Neural cell (in vitro differentiated cells): ENCODE measurements at regions not wholly inside any gene's neighbourhood (a gene's known extent, or its start where the extent isn't known, plus 50 kb on each side); places are given as distances from the start of the nearest gene placed in this dataset.

Source experiments
- EZH2 ChIP-seq: fragments of 200-600, 300-800 bp; shearing (Covaris generic), sonication (generic); IDR thresholded peaks from 2 replicates; pipeline ENCODE4 v1.6.1; 2014; ENCODE audit warnings: antibody characterized with exemption, low read length, borderline replicate concordance, mild to moderate bottlenecking; ENCODE audit not compliant: insufficient read depth, poor library complexity, severe bottlenecking
- RAD21 ChIP-seq: fragments of 450-650 bp; conservative IDR thresholded peaks from 2 replicates; pipeline ENCODE4 v1.6.1; 2014; ENCODE audit warnings: antibody characterized with exemption, mild to moderate bottlenecking, moderate library complexity
- TF ChIP-seq, protein P1 (sequence below): IDR thresholded peaks from 2 replicates; pipeline ENCODE4 v1.6.1; 2012; ENCODE audit warnings: borderline replicate concordance
- TF ChIP-seq, protein P2 (sequence below): fragments of 450-650 bp; IDR thresholded peaks from 2 replicates; pipeline ENCODE4 v1.5.1; 2014; ENCODE audit warnings: antibody characterized with exemption, mild to moderate bottlenecking, moderate library complexity; ENCODE audit not compliant: poor library complexity, severe bottlenecking

DNA sequence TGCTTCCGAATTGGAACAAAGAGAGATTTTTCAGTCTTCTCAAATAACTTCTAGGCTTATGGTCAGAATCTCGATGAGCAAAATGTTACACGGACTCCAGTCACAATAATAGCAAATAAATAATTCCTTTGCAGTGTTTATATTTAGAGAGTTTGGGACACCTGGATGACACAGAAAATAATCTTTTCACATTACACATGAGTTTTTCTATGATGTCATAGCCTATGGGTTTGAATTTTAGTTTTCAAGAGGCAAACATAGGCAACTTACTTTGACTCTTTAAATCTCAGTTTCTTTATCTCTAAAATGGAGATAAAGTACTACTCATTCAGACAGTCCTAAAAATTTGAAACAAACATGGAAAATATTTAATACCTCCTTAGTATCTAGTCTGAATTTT, 372.0 kb downstream of the HAPSTR1 start:
- TF ChIP-seq, protein P1, sequence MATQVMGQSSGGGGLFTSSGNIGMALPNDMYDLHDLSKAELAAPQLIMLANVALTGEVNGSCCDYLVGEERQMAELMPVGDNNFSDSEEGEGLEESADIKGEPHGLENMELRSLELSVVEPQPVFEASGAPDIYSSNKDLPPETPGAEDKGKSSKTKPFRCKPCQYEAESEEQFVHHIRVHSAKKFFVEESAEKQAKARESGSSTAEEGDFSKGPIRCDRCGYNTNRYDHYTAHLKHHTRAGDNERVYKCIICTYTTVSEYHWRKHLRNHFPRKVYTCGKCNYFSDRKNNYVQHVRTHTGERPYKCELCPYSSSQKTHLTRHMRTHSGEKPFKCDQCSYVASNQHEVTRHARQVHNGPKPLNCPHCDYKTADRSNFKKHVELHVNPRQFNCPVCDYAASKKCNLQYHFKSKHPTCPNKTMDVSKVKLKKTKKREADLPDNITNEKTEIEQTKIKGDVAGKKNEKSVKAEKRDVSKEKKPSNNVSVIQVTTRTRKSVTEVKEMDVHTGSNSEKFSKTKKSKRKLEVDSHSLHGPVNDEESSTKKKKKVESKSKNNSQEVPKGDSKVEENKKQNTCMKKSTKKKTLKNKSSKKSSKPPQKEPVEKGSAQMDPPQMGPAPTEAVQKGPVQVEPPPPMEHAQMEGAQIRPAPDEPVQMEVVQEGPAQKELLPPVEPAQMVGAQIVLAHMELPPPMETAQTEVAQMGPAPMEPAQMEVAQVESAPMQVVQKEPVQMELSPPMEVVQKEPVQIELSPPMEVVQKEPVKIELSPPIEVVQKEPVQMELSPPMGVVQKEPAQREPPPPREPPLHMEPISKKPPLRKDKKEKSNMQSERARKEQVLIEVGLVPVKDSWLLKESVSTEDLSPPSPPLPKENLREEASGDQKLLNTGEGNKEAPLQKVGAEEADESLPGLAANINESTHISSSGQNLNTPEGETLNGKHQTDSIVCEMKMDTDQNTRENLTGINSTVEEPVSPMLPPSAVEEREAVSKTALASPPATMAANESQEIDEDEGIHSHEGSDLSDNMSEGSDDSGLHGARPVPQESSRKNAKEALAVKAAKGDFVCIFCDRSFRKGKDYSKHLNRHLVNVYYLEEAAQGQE, result no peak
- TF ChIP-seq, protein P2, sequence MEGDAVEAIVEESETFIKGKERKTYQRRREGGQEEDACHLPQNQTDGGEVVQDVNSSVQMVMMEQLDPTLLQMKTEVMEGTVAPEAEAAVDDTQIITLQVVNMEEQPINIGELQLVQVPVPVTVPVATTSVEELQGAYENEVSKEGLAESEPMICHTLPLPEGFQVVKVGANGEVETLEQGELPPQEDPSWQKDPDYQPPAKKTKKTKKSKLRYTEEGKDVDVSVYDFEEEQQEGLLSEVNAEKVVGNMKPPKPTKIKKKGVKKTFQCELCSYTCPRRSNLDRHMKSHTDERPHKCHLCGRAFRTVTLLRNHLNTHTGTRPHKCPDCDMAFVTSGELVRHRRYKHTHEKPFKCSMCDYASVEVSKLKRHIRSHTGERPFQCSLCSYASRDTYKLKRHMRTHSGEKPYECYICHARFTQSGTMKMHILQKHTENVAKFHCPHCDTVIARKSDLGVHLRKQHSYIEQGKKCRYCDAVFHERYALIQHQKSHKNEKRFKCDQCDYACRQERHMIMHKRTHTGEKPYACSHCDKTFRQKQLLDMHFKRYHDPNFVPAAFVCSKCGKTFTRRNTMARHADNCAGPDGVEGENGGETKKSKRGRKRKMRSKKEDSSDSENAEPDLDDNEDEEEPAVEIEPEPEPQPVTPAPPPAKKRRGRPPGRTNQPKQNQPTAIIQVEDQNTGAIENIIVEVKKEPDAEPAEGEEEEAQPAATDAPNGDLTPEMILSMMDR, result no peak
- TF ChIP-seq RAD21 (no peak), EZH2 (no peak)
